HEK293T (cell line): ENCODE measurements at regions not wholly inside any gene's neighbourhood (a gene's known extent, or its start where the extent isn't known, plus 50 kb on each side); places are given as distances from the start of the nearest gene placed in this dataset.
"Not testable (repeated sequence)": the region's sequence is repeated elsewhere in the genome, so short reads cannot be mapped to it uniquely, and the experiment has no call there.

ENCODE experiments used
- ARNT ChIP-seq: fragments of 450-650 bp; IDR thresholded peaks from 2 replicates; pipeline ENCODE4 v1.6.1; 2017; ENCODE audit warnings: mild to moderate bottlenecking
- BHLHE40 ChIP-seq: fragments of 450-650 bp; IDR thresholded peaks from 2 replicates; pipeline ENCODE4 v1.6.1; 2016; ENCODE audit warnings: mild to moderate bottlenecking, moderate library complexity, borderline replicate concordance
- ELF4 ChIP-seq: fragments of 450-650 bp; IDR thresholded peaks from 2 replicates; pipeline ENCODE4 v1.6.1; 2017; ENCODE audit warnings: antibody characterized with exemption
- FOXA1 ChIP-seq: fragments of 450-650 bp; IDR thresholded peaks from 2 replicates; pipeline ENCODE4 v1.6.1; 2016; ENCODE audit warnings: mild to moderate bottlenecking
- FOXK2 ChIP-seq: fragments of 450-650 bp; IDR thresholded peaks from 2 replicates; pipeline ENCODE4 v1.6.1; 2016; ENCODE audit warnings: mild to moderate bottlenecking
- FOXM1 ChIP-seq: fragments of 450-650 bp; IDR thresholded peaks from 2 replicates; pipeline ENCODE4 v1.6.1; 2017; ENCODE audit warnings: mild to moderate bottlenecking, borderline replicate concordance
- L3MBTL2 ChIP-seq: fragments of 450-650 bp; conservative IDR thresholded peaks from 2 replicates; pipeline ENCODE4 v1.6.1; 2016; ENCODE audit warnings: mild to moderate bottlenecking
- LEF1 ChIP-seq: fragments of 450-650 bp; IDR thresholded peaks from 2 replicates; pipeline ENCODE4 v1.6.1; 2017; ENCODE audit warnings: mild to moderate bottlenecking, borderline replicate concordance
- NFRKB ChIP-seq: fragments of 450-650 bp; IDR thresholded peaks from 2 replicates; pipeline ENCODE4 v1.6.1; 2016; ENCODE audit warnings: mild to moderate bottlenecking, moderate library complexity
- SP1 ChIP-seq: fragments of 450-650 bp; IDR thresholded peaks from 2 replicates; pipeline ENCODE4 v1.6.1; 2017
- SUZ12 ChIP-seq: fragments of 450-650 bp; IDR thresholded peaks from 2 replicates; pipeline ENCODE4 v1.6.1; 2016; ENCODE audit warnings: mild to moderate bottlenecking
- TARDBP ChIP-seq: fragments of 450-650 bp; IDR thresholded peaks from 2 replicates; pipeline ENCODE4 v1.6.1; 2016
- ZNF384 ChIP-seq: fragments of 450-650 bp; IDR thresholded peaks from 2 replicates; pipeline ENCODE4 v1.6.1; 2016
- TF ChIP-seq, protein P1 (sequence below): fragments of 450-650 bp; IDR thresholded peaks from 2 replicates; pipeline ENCODE4 v1.6.1; 2016

DNA sequence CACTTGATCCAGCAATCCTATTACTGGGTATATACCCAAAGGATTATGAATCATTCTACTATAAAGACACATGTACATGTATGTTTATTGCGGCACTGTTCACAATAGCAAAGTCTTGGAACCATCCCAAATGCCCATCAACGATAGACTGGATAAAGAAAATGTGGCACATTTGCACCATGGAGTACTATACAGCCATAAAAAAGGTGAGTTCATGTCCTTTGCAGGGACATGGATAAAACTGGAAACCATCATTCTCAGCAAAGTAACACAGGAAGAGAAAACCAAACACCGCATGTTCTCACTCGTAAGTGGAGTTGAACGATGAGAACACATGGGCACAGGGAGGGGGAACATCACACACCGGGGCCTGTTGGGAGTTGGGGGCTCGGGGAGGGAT is 104.9 kb upstream of the MDFIC start:
- TF ChIP-seq BHLHE40, SP1, ELF4, TARDBP, FOXA1, LEF1, FOXM1, ARNT, ZNF384, FOXK2, SUZ12, L3MBTL2, NFRKB: not testable (repeated sequence)
- TF ChIP-seq, protein P1, sequence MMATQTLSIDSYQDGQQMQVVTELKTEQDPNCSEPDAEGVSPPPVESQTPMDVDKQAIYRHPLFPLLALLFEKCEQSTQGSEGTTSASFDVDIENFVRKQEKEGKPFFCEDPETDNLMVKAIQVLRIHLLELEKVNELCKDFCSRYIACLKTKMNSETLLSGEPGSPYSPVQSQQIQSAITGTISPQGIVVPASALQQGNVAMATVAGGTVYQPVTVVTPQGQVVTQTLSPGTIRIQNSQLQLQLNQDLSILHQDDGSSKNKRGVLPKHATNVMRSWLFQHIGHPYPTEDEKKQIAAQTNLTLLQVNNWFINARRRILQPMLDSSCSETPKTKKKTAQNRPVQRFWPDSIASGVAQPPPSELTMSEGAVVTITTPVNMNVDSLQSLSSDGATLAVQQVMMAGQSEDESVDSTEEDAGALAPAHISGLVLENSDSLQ = not testable (repeated sequence)
